Smooth muscle cell (in vitro differentiated cells): ENCODE measurements at regions not wholly inside any gene's neighbourhood (a gene's known extent, or its start where the extent isn't known, plus 50 kb on each side); places are given as distances from the start of the nearest gene placed in this dataset.

Source experiments
- DNase-seq: peaks from one replicate; lab custom pipeline; 2025; ENCODE audit not compliant: unreplicated experiment; lab: John Stamatoyannopoulos, UW
- H2AFZ ChIP-seq: fragments of 200-600 bp; sonication (generic); 2 replicates; pipeline ENCODE4 v1.6.0; 2016; ENCODE audit warnings: antibody characterized with exemption, low read depth, mild to moderate bottlenecking
- H3F3A ChIP-seq: fragments of 200-600 bp; sonication (generic); 2 replicates; pipeline ENCODE4 v1.6.0; 2017; ENCODE audit warnings: antibody characterized with exemption, low read depth
- H3K27ac ChIP-seq: fragments of 200-600 bp; sonication (generic); 2 replicates; pipeline ENCODE4 v1.5.1; 2016; ENCODE audit warnings: low read depth, mild to moderate bottlenecking
- H3K27me3 ChIP-seq: fragments of 200-600 bp; sonication (generic); 2 replicates; pipeline ENCODE4 v1.6.1; 2016; ENCODE audit warnings: low read depth, mild to moderate bottlenecking
- H3K36me3 ChIP-seq: fragments of 200-600 bp; sonication (generic); 2 replicates; pipeline ENCODE4 v1.5.1; 2016; ENCODE audit warnings: low read depth
- H3K4me1 ChIP-seq: fragments of 200-600 bp; sonication (generic); 2 replicates; pipeline ENCODE4 v1.5.1; 2016; ENCODE audit warnings: low read depth
- H3K4me2 ChIP-seq: fragments of 200-600 bp; sonication (generic); 2 replicates; pipeline ENCODE4 v1.6.0; 2016; ENCODE audit warnings: mild to moderate bottlenecking
- H3K4me3 ChIP-seq: fragments of 200-600 bp; sonication (generic); 2 replicates; pipeline ENCODE4 v1.5.1; 2016; ENCODE audit warnings: mild to moderate bottlenecking
- H3K79me2 ChIP-seq: fragments of 200-600 bp; sonication (generic); 2 replicates; pipeline ENCODE4 v1.6.0; 2016; ENCODE audit warnings: low read depth, mild to moderate bottlenecking
- H3K9ac ChIP-seq: fragments of 200-600 bp; sonication (generic); 2 replicates; pipeline ENCODE4 v1.6.0; 2016; ENCODE audit warnings: low read depth
- H3K9me3 ChIP-seq: fragments of 200-600 bp; sonication (generic); replicated peaks from 2 replicates; pipeline ENCODE4 v1.5.1; 2016; ENCODE audit warnings: low read depth
- H4K20me1 ChIP-seq: fragments of 200-600 bp; sonication (generic); 2 replicates; pipeline ENCODE4 v1.6.0; 2016; ENCODE audit warnings: low read depth
- WGBS: methylation state at CpG from one replicate; pipeline ENCODE4 v1.1.7; 2016; ENCODE audit warnings: low lambda C conversion rate; 5-methylcytosine and 5-hydroxymethylcytosine counted together
- TF ChIP-seq, protein P1 (sequence below): fragments of 200-600 bp; sonication (generic); IDR thresholded peaks from 2 replicates; pipeline ENCODE4 v1.5.1; 2017; ENCODE audit warnings: borderline replicate concordance, mild to moderate bottlenecking, antibody characterized with exemption; ENCODE audit not compliant: insufficient read depth, poor library complexity, severe bottlenecking

DNA sequence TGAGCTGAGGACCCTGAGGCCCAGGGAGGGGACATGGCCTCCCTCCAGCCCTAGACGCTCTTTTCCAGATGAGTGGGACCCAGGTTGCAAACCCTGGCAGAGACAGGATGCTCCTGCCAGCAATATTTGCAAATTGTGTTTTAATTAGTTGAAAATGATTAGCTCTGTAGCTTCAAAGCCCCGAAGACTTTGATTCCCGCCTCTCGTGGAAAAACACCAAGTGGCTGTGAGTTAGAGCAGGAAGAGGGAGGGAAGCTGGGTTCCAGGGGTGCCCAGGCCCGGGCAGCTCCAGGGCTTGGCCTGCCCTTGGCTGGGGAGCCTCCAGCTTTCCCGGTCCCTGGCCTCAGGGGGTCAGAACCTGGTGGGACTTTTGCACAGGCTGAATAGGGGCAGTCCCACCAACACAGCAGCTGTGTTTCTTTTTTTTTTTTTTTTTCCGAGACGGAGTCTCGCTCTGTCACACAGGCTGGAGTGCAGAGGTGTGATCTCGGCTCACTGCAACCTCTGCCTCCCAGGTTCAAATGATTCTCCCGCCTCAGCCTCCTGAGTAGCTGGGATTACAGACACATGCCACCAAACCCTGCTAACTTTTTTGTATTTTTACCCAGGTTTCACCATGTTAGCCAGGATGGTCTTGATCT lies 101.6 kb upstream of the RTL6 start:
- DNase-seq: no peak
- H2AFZ ChIP-seq: no peak overlapping the region
- H3K27me3 ChIP-seq: no peaks in the 10 kb centered on the region
- no peaks in the 10 kb centered on the region for H3K36me3 ChIP-seq
- H3K4me2 ChIP-seq: no peak overlapping the region
- TF ChIP-seq, protein P1, sequence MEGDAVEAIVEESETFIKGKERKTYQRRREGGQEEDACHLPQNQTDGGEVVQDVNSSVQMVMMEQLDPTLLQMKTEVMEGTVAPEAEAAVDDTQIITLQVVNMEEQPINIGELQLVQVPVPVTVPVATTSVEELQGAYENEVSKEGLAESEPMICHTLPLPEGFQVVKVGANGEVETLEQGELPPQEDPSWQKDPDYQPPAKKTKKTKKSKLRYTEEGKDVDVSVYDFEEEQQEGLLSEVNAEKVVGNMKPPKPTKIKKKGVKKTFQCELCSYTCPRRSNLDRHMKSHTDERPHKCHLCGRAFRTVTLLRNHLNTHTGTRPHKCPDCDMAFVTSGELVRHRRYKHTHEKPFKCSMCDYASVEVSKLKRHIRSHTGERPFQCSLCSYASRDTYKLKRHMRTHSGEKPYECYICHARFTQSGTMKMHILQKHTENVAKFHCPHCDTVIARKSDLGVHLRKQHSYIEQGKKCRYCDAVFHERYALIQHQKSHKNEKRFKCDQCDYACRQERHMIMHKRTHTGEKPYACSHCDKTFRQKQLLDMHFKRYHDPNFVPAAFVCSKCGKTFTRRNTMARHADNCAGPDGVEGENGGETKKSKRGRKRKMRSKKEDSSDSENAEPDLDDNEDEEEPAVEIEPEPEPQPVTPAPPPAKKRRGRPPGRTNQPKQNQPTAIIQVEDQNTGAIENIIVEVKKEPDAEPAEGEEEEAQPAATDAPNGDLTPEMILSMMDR: no peak
- H3K9me3 ChIP-seq: no peaks in the 10 kb centered on the region
- H3K79me2 ChIP-seq: no peaks in the 10 kb centered on the region
- H3F3A ChIP-seq: no peaks in the 10 kb centered on the region
- peaks cover 13% of the 10 kb centered on the region for H3K4me1 ChIP-seq
- H4K20me1 ChIP-seq: no peaks in the 10 kb centered on the region
- H3K9ac ChIP-seq: no peak overlapping the region
- H3K27ac ChIP-seq: no peak overlapping the region
- 90% methylated on average over 11 of the region's 11 CpGs for WGBS
- H3K4me3 ChIP-seq: no peak overlapping the region

DNA sequence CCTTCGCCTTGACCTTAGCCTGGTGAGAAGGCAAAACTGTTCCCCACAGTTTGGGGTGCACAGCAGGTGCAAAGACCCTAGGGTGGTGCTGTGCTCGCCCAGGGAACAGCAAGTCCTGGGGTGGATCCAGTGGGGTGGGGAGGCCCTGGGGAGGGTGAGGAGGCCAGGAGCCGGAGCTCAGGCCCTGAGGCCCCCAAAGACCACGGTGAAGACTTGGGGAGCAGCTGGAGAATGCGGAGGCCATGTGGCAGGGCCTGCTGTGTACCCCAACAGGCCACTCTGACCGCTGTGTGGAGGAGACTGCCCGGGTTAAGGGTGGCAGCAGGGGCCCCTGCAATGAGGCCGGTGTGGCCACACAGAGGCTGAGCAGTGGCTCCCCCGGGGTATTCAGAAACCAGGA lies 101.1 kb upstream of the RTL6 start:
- no peak overlapping the region for H3K27ac ChIP-seq
- no peaks in the 10 kb centered on the region for H3K27me3 ChIP-seq
- no peak overlapping the region for H3K4me2 ChIP-seq
- no peaks in the 10 kb centered on the region for H3F3A ChIP-seq
- no peaks in the 10 kb centered on the region for H3K36me3 ChIP-seq
- H2AFZ ChIP-seq: no peak overlapping the region
- TF ChIP-seq, protein P1: no peak
- H3K9me3 ChIP-seq: no peaks in the 10 kb centered on the region
- 87% methylated on average over 8 of the region's 9 CpGs for WGBS
- H4K20me1 ChIP-seq: no peaks in the 10 kb centered on the region
- peaks cover 13% of the 10 kb centered on the region for H3K4me1 ChIP-seq
- H3K9ac ChIP-seq: no peak overlapping the region
- H3K4me3 ChIP-seq: no peak overlapping the region
- DNase-seq: no peak
- no peaks in the 10 kb centered on the region for H3K79me2 ChIP-seq

DNA sequence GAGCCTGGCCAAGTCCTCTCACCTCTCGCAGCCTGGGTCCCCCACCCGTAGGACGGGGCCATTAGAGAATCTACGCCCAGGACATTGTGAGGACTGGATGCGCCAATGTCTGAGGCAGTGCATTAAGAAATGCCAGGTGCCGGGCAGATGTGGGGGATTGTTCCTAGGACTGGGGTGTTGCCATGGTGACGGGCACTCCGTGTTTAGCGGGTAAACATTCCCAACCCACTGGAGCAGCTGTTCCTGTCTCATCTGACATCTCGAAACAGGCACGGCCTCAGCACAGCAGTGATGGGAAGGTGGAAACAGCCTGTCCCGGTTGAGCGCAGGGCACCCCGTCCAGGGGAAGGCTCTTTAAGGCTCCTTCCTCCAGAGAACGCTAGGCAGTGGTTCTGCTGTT lies 99.6 kb upstream of the RTL6 start:
- no peak overlapping the region for H2AFZ ChIP-seq
- WGBS: 95% methylated on average over 15 of the region's 15 CpGs
- TF ChIP-seq, protein P1: no peak

DNA sequence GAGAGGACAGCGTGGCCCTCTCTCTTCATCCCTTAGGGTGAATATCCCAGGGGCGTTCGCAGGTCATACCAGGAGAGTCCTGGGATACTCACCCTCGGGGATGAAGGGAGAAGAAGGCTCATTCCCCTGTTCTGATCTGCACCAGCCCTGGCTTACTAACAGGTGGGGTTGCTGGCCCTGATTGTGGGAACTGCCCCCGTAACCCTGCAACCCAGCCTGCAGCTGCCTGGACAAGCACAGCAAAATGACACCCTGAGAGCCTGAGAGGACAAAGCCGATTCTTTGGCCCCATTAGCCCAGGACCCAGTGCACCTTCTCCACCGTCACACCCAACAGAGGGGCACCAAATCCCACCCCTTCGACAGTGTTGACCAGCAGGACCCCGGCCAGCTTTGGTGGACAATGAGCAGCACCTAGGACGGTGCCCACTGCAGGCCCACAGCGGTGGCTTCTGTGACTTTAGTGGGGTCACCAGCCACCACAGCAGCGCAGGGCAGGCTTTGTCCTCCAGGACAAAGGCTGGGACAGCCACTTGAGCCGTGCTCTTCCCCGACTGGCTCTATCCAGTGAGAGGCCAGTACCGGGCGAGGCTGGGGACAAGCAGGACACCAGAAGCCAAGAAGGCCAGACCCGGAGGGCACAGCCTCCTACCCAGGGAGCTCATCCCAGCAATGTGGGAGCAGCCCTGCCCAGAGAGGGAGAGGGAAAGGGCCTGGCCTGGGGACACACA lies 98.5 kb upstream of the RTL6 start:
- H3K9ac ChIP-seq: no peak overlapping the region
- no peak overlapping the region for H3K4me3 ChIP-seq
- H3K9me3 ChIP-seq: no peaks in the 10 kb centered on the region
- H3K79me2 ChIP-seq: no peaks in the 10 kb centered on the region
- H3K27ac ChIP-seq: no peak overlapping the region
- DNase-seq: no peak
- no peak overlapping the region for H2AFZ ChIP-seq
- H3F3A ChIP-seq: no peaks in the 10 kb centered on the region
- H4K20me1 ChIP-seq: no peaks in the 10 kb centered on the region
- no peak overlapping the region for H3K4me2 ChIP-seq
- no peaks in the 10 kb centered on the region for H3K36me3 ChIP-seq
- H3K4me1 ChIP-seq: peaks cover 13% of the 10 kb centered on the region
- 94% methylated on average over 17 of the region's 17 CpGs for WGBS
- TF ChIP-seq, protein P1: no peak
- H3K27me3 ChIP-seq: no peaks in the 10 kb centered on the region

More for the DNA sequence above, 99.6 kb upstream of the RTL6 start:
- no peak overlapping the region for H3K9ac ChIP-seq
- H3F3A ChIP-seq: no peaks in the 10 kb centered on the region
- no peaks in the 10 kb centered on the region for H3K79me2 ChIP-seq
- no peak overlapping the region for H3K4me2 ChIP-seq
- H4K20me1 ChIP-seq: no peaks in the 10 kb centered on the region
- DNase-seq: no peak
- H3K9me3 ChIP-seq: no peaks in the 10 kb centered on the region
- H3K27me3 ChIP-seq: no peaks in the 10 kb centered on the region
- peaks cover 13% of the 10 kb centered on the region for H3K4me1 ChIP-seq
- no peak overlapping the region for H3K27ac ChIP-seq
- no peaks in the 10 kb centered on the region for H3K36me3 ChIP-seq
- no peak overlapping the region for H3K4me3 ChIP-seq
